Coronary artery (tissue), 2 donors: ENCODE measurements at regions not wholly inside any gene's neighbourhood (a gene's known extent, or its start where the extent isn't known, plus 50 kb on each side); places are given as distances from the start of the nearest gene placed in this dataset.

Source experiments
- DNase-seq: peaks from one replicate; pipeline ENCODE4 v3.0.0-alpha.2; 2017; ENCODE audit warnings: low spot score
- H3K27ac ChIP-seq, 2 donors: fragments of 200-600 bp; sonication (generic); one replicate each; pipeline ENCODE4 v1.5.1; 2016 to 2019
- H3K4me3 ChIP-seq: fragments of 200-600 bp; sonication (generic); 2 replicates; pipeline ENCODE4 v1.5.1; 2016; ENCODE audit warnings: mild to moderate bottlenecking, moderate library complexity
- CTCF ChIP-seq: fragments of 200-600 bp; sonication (generic); IDR thresholded peaks from one replicate; pipeline ENCODE4 v1.5.1; 2019; ENCODE audit warnings: antibody characterized with exemption

GRCh38 chr1:29549001-29549400 lies 312.7 kb downstream of the PTPRU start:
- Histone ChIP-seq H3K4me3 (no peak overlapping the region), H3K27ac (no peak overlapping the region)
- DNase-seq: peak; percentile 67
- no peak for TF ChIP-seq CTCF

- peak; percentile 55 for DNase-seq
- no peak for TF ChIP-seq CTCF
Measured at GRCh38 chr1:29548091-29548490, 311.8 kb downstream of the PTPRU start.

GRCh38 chr1:29547300-29547699 lies 311.0 kb downstream of the PTPRU start:
- Histone ChIP-seq H3K27ac (no peak overlapping the region), H3K4me3 (no peak overlapping the region)
- DNase-seq: peak; percentile 12
- no peak for TF ChIP-seq CTCF

More at GRCh38 chr1:29548091-29548490, 311.8 kb downstream of the PTPRU start:
- Histone ChIP-seq H3K27ac (no peak overlapping the region), H3K4me3 (no peak overlapping the region)

- Histone ChIP-seq H3K4me3 (no peak overlapping the region), H3K27ac (no peak overlapping the region)
- peak; percentile 49 for DNase-seq
- no peak for TF ChIP-seq CTCF
Measured at GRCh38 chr1:29546496-29546895, 310.2 kb downstream of the PTPRU start.

GRCh38 chr1:29544406-29544805 lies 308.1 kb downstream of the PTPRU start:
- no peak overlapping the region for H3K4me3 ChIP-seq
- no peak overlapping the region for H3K27ac ChIP-seq
- TF ChIP-seq CTCF: no peak
- no peak for DNase-seq

- DNase-seq: no peak
- no peak for TF ChIP-seq CTCF
- H3K4me3 ChIP-seq: no peak overlapping the region
- H3K27ac ChIP-seq: no peak overlapping the region
Measured at GRCh38 chr1:29543586-29543985, 307.3 kb downstream of the PTPRU start.

GRCh38 chr1:29542548-29542947 lies 306.2 kb downstream of the PTPRU start:
- no peak for TF ChIP-seq CTCF
- Histone ChIP-seq H3K27ac (no peak overlapping the region), H3K4me3 (no peak overlapping the region)
- DNase-seq: peak; percentile 49
